ENCODE measurements at regions not wholly inside any gene's neighbourhood (a gene's known extent, or its start where the extent isn't known, plus 50 kb on each side); places are given as distances from the start of the nearest gene placed in this dataset.

- no peaks in the 10 kb centered on the region for H3K36me3 ChIP-seq (ENCODE audit: insufficient read depth, low read length)
- no peak overlapping the region for H2AFZ ChIP-seq (ENCODE audit: low read depth, low read length)
- no peak for ATAC-seq (ENCODE audit: insufficient read depth, low read depth)
- TF ChIP-seq EZH2 (IDR thresholded peaks at IDR 0.05; ENCODE audit: borderline replicate concordance, low read depth, low read length, severe bottlenecking), result no peak
- TF ChIP-seq CTCF (IDR thresholded peaks at IDR 0.05; ENCODE audit: borderline replicate concordance, extremely low read depth, low read length, poor library complexity, severe bottlenecking), result no peak
- H3K27ac ChIP-seq (ENCODE audit: low read length), result no peak overlapping the region
- H3K9me3 ChIP-seq (ENCODE audit: insufficient read depth, low read length, severe bottlenecking), result no peaks in the 10 kb centered on the region
- H3K4me3 ChIP-seq (ENCODE audit: low read depth in 1 of 2, low read length in 2 of 2), result no peak overlapping the region
- no peak overlapping the region for H3K9ac ChIP-seq (ENCODE audit: low read depth, low read length)
- no peaks in the 10 kb centered on the region for H3K4me1 ChIP-seq (ENCODE audit: insufficient read depth, low read length)
- no peaks in the 10 kb centered on the region for H4K20me1 ChIP-seq (ENCODE audit: insufficient read depth, low read length)
- H3K27me3 ChIP-seq (ENCODE audit: insufficient read depth, low read length, poor library complexity), result no peaks in the 10 kb centered on the region
- H3K4me2 ChIP-seq (ENCODE audit: insufficient read depth, low read length), result no peak overlapping the region
- H3K79me2 ChIP-seq (ENCODE audit: insufficient read depth, low read length), result no peaks in the 10 kb centered on the region
- no peak for DNase-seq
Observed at GRCh38 chr4:178480881-178481280, 1038.6 kb upstream of the AGA start.

- H3K27me3 ChIP-seq (ENCODE audit: insufficient read depth, low read length, poor library complexity), result no peaks in the 10 kb centered on the region
- H3K4me1 ChIP-seq (ENCODE audit: insufficient read depth, low read length), result no peaks in the 10 kb centered on the region
- H3K79me2 ChIP-seq (ENCODE audit: insufficient read depth, low read length), result no peaks in the 10 kb centered on the region
- no peak overlapping the region for H3K4me2 ChIP-seq (ENCODE audit: insufficient read depth, low read length)
- no peak for DNase-seq
- no peaks in the 10 kb centered on the region for H3K9me3 ChIP-seq (ENCODE audit: insufficient read depth, low read length, severe bottlenecking)
- H2AFZ ChIP-seq (ENCODE audit: low read depth, low read length), result no peak overlapping the region
- no peak for ATAC-seq (ENCODE audit: insufficient read depth, low read depth)
- H4K20me1 ChIP-seq (ENCODE audit: insufficient read depth, low read length), result no peaks in the 10 kb centered on the region
- TF ChIP-seq EZH2 (IDR thresholded peaks at IDR 0.05; ENCODE audit: borderline replicate concordance, low read depth, low read length, severe bottlenecking) (no peak), CTCF (IDR thresholded peaks at IDR 0.05; ENCODE audit: borderline replicate concordance, extremely low read depth, low read length, poor library complexity, severe bottlenecking) (no peak)
- no peak overlapping the region for H3K4me3 ChIP-seq (ENCODE audit: low read depth in 1 of 2, low read length in 2 of 2)
- no peaks in the 10 kb centered on the region for H3K36me3 ChIP-seq (ENCODE audit: insufficient read depth, low read length)
- no peak overlapping the region for H3K9ac ChIP-seq (ENCODE audit: low read depth, low read length)
- no peak overlapping the region for H3K27ac ChIP-seq (ENCODE audit: low read length)
Observed at GRCh38 chr4:178481564-178481963, 1039.3 kb upstream of the AGA start.

GRCh38 chr4:178523038-178523437 lies 1080.8 kb upstream of the AGA start:
- Histone ChIP-seq H3K79me2 (ENCODE audit: insufficient read depth, low read length) (no peaks in the 10 kb centered on the region), H3K36me3 (ENCODE audit: insufficient read depth, low read length) (no peaks in the 10 kb centered on the region), H3K4me3 (ENCODE audit: low read depth in 1 of 2, low read length in 2 of 2) (no peak overlapping the region), H4K20me1 (ENCODE audit: insufficient read depth, low read length) (no peaks in the 10 kb centered on the region), H2AFZ (ENCODE audit: low read depth, low read length) (no peak overlapping the region), H3K9me3 (ENCODE audit: insufficient read depth, low read length, severe bottlenecking) (no peaks in the 10 kb centered on the region), H3K27me3 (ENCODE audit: insufficient read depth, low read length, poor library complexity) (no peaks in the 10 kb centered on the region), H3K9ac (ENCODE audit: low read depth, low read length) (no peak overlapping the region), H3K4me1 (ENCODE audit: insufficient read depth, low read length) (no peaks in the 10 kb centered on the region), H3K27ac (ENCODE audit: low read length) (no peak overlapping the region), H3K4me2 (ENCODE audit: insufficient read depth, low read length) (no peak overlapping the region)
- ATAC-seq (ENCODE audit: insufficient read depth, low read depth), result no peak
- no peak for TF ChIP-seq CTCF (IDR thresholded peaks at IDR 0.05; ENCODE audit: borderline replicate concordance, extremely low read depth, low read length, poor library complexity, severe bottlenecking)
- TF ChIP-seq EZH2 (IDR thresholded peaks at IDR 0.05; ENCODE audit: borderline replicate concordance, low read depth, low read length, severe bottlenecking), result no peak
- DNase-seq, result no peak
